Sigmoid colon (tissue), 4 donors: ENCODE measurements at regions not wholly inside any gene's neighbourhood (a gene's known extent, or its start where the extent isn't known, plus 50 kb on each side); places are given as distances from the start of the nearest gene placed in this dataset.
"Not testable (repeated sequence)": the region's sequence is repeated elsewhere in the genome, so short reads cannot be mapped to it uniquely, and the experiment has no call there.

Experiments
- EP300 ChIP-seq, 4 donors: sonication (generic); formaldehyde crosslinking; IDR thresholded peaks; one replicate each; pipeline ENCODE4 v1.6.1; 2017; ENCODE audit warnings: antibody characterized with exemption in 4 of 4
- POLR2A ChIP-seq, 2 donors: fragments of 450-650 bp; IDR thresholded peaks; one replicate each; pipeline ENCODE4 v1.6.1; 2016; ENCODE audit warnings: antibody characterized with exemption in 2 of 2, mild to moderate bottlenecking in 2 of 2, moderate library complexity in 2 of 2

DNA sequence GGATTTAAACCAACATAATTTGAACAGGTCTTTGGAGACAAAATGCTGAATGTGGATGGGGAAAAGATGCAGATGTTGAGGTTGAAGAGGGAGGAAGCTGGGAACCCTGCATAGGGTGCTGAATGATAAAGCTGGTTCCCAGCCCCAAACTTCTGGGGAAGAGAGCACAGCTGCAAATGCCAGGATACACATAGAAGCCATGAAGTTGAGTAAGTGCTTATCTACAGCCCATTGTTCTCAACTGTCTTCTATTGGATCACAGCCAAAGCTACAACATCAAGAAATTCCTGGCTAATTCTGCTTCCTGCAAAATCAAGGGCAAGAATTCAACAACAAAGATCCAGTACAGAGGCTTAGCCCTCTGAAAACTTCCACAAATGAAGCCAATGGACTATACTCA is 779.8 kb downstream of the PRIM2 start:
- not testable (repeated sequence) for TF ChIP-seq POLR2A, EP300 (IDR thresholded peaks at IDR 0.05)
